ENCODE measurements at regions not wholly inside any gene's neighbourhood (a gene's known extent, or its start where the extent isn't known, plus 50 kb on each side); places are given as distances from the start of the nearest gene placed in this dataset.

GRCh38 chr11:70519117-70519516 lies 120.8 kb downstream of the CTTN start:
- TF ChIP-seq POLR2A (IDR thresholded peaks at IDR 0.05; ENCODE audit: low read length), result no peak
- no peak for TF ChIP-seq GATA1 (IDR thresholded peaks at IDR 0.05; ENCODE audit: low read depth, low read length)

All from erythroblast (primary cell).